AG10803 (cell line): ENCODE measurements at regions not wholly inside any gene's neighbourhood (a gene's known extent, or its start where the extent isn't known, plus 50 kb on each side); places are given as distances from the start of the nearest gene placed in this dataset.

Experiments used
- DNase-seq: peaks from one replicate; pipeline ENCODE4 v3.0.0; 2010; ENCODE audit warnings: low read depth
- H3K4me3 ChIP-seq: 2 replicates; pipeline ENCODE4 v1.5.1; 2011; ENCODE audit warnings: mild to moderate bottlenecking, low read length, control low read depth
- CTCF ChIP-seq: conservative IDR thresholded peaks from 2 replicates; pipeline ENCODE4 v1.5.1; 2011; ENCODE audit warnings: mild to moderate bottlenecking, low read length, control low read depth, inconsistent platforms

- H3K4me3 ChIP-seq, result no peak overlapping the region
- peak; percentile 43 for TF ChIP-seq CTCF
- no peak for DNase-seq
Measured at GRCh38 chr5:68884883-68885282, 208.9 kb upstream of the SLC30A5 start.

GRCh38 chr5:68886814-68887213, 207.0 kb upstream of the SLC30A5 start:
- TF ChIP-seq CTCF, result no peak
- DNase-seq, result no peak
- no peak overlapping the region for H3K4me3 ChIP-seq

GRCh38 chr5:68891718-68892117, 202.1 kb upstream of the SLC30A5 start:
- DNase-seq, result no peak
- TF ChIP-seq CTCF, result no peak
- no peak overlapping the region for H3K4me3 ChIP-seq

DNA sequence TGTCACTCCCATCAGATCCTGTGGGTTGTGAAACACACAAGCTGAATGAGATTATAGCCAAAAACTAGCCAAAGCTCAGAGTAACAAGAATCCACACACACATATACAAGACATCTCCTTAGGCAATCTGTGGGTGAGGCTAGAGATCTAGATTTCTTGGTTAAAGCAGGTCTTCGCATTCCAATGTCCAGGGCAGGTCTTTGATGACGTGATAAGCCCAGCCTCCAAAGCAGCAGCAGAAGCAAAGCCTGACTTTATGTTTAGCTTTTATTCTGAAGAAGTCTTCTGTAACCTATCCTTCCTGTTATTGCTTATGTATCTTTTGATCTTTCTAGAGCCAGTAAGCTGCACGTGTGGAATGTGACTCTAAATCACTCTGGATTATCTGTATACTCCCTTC, 199.1 kb upstream of the SLC30A5 start:
- no peak for TF ChIP-seq CTCF
- no peak overlapping the region for H3K4me3 ChIP-seq
- DNase-seq, result peak; percentile 4

DNA sequence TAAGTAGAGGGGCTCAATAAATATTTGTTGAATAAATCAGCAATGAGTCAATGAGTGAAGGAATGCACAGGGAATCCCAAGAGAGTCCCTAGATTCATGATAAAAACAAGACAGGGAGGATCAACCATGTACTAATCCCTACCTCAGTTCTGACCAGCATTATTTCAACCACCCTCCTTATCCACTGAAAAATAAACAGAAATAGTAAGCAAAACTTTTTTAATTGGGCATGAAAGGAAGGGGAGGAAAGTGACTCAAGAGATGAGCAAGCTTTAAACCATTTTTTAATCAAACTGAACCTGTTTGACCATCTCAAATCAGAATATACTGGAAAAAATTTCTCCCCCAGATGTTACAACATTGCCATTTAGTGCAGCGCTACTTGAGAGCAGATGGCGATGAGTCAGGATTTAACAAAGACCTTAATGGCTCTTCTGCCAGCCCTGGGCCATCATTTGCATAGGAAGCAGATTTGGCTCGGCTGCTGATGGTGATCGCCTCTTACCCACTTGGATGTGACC, 194.8 kb upstream of the SLC30A5 start:
- no peak for TF ChIP-seq CTCF
- peak; percentile 77 for DNase-seq
- no peak overlapping the region for H3K4me3 ChIP-seq

- TF ChIP-seq CTCF, result no peak
- no peak overlapping the region for H3K4me3 ChIP-seq
- peak; percentile 66 for DNase-seq
Measured at GRCh38 chr5:68911840-68912690, 181.7 kb upstream of the SLC30A5 start.

- no peak for DNase-seq
- H3K4me3 ChIP-seq, result no peak overlapping the region
- TF ChIP-seq CTCF, result no peak
Measured at GRCh38 chr5:68915079-68915478, 178.7 kb upstream of the SLC30A5 start.
